Loucy (cell line): ENCODE measurements at regions not wholly inside any gene's neighbourhood (a gene's known extent, or its start where the extent isn't known, plus 50 kb on each side); places are given as distances from the start of the nearest gene placed in this dataset.

ENCODE experiments used
- EZH2phosphoT487 ChIP-seq: fragments of 200-600 bp; IDR thresholded peaks from 2 replicates; pipeline ENCODE4 v1.6.1; 2018; ENCODE audit warnings: antibody characterized with exemption, mild to moderate bottlenecking, moderate library complexity, borderline replicate concordance
- TF ChIP-seq, protein P1 (sequence below): fragments of 200-600 bp; sonication (generic); conservative IDR thresholded peaks from 2 replicates; pipeline ENCODE4 v1.5.1; 2014; ENCODE audit warnings: mild to moderate bottlenecking, antibody characterized with exemption, low read length

DNA sequence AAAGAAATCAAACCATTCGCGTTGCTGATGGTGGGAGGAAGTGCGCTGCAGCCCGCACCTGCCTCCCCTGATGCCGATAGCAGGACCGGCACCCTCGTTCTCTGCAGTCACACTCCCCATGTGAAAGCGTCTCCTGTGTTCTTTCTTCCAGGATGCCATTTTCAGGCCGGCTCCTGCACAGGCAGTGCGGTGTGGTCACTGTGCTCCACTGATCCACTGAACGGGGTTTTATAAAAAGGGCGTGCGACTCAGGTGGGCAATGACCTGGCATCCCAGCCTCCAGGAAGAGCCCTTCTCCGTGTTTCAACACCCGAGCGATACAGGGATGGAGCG, 88.3 kb upstream of the SNTG2 start:
- TF ChIP-seq, protein P1, sequence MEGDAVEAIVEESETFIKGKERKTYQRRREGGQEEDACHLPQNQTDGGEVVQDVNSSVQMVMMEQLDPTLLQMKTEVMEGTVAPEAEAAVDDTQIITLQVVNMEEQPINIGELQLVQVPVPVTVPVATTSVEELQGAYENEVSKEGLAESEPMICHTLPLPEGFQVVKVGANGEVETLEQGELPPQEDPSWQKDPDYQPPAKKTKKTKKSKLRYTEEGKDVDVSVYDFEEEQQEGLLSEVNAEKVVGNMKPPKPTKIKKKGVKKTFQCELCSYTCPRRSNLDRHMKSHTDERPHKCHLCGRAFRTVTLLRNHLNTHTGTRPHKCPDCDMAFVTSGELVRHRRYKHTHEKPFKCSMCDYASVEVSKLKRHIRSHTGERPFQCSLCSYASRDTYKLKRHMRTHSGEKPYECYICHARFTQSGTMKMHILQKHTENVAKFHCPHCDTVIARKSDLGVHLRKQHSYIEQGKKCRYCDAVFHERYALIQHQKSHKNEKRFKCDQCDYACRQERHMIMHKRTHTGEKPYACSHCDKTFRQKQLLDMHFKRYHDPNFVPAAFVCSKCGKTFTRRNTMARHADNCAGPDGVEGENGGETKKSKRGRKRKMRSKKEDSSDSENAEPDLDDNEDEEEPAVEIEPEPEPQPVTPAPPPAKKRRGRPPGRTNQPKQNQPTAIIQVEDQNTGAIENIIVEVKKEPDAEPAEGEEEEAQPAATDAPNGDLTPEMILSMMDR: no peak
- no peak for TF ChIP-seq EZH2phosphoT487
